Stimulated activated CD4-positive, alpha-beta T cell treated with anti-CD3 and anti-CD28 coated beads, Interleukin-2, amount 100 ng/mL, for 4 hours (primary cell): ENCODE measurements at regions not wholly inside any gene's neighbourhood (a gene's known extent, or its start where the extent isn't known, plus 50 kb on each side); places are given as distances from the start of the nearest gene placed in this dataset.

Experiments used
- DNase-seq: peaks from one replicate; pipeline ENCODE4 v3.0.0-alpha.2; 2020; ENCODE audit warnings: low read depth

GRCh38 chr2:111643759-111644158 lies 240.2 kb downstream of the ANAPC1 start:
- no peak for DNase-seq

GRCh38 chr2:111647359-111647758 lies 236.6 kb downstream of the ANAPC1 start:
- no peak for DNase-seq

- no peak for DNase-seq
Measured at GRCh38 chr2:111652038-111652437, 232.0 kb downstream of the ANAPC1 start.

GRCh38 chr2:111652681-111653080 lies 231.3 kb downstream of the ANAPC1 start:
- DNase-seq: no peak

- DNase-seq: no peak
Measured at GRCh38 chr2:111653103-111653624, 230.8 kb downstream of the ANAPC1 start.

GRCh38 chr2:111653913-111654312 lies 230.1 kb downstream of the ANAPC1 start:
- DNase-seq: no peak

GRCh38 chr2:111654829-111655228 lies 229.2 kb downstream of the ANAPC1 start:
- no peak for DNase-seq

GRCh38 chr2:111656436-111656835 lies 227.6 kb downstream of the ANAPC1 start:
- no peak for DNase-seq

GRCh38 chr2:111656894-111657293 lies 227.1 kb downstream of the ANAPC1 start:
- no peak for DNase-seq

GRCh38 chr2:111657351-111657975 lies 226.5 kb downstream of the ANAPC1 start:
- no peak for DNase-seq

- DNase-seq: no peak
Measured at GRCh38 chr2:111659361-111660333, 224.3 kb downstream of the ANAPC1 start.

GRCh38 chr2:111660811-111661210 lies 223.2 kb downstream of the ANAPC1 start:
- no peak for DNase-seq

GRCh38 chr2:111661286-111661940 lies 222.6 kb downstream of the ANAPC1 start:
- no peak for DNase-seq

GRCh38 chr2:111662039-111662770 lies 221.8 kb downstream of the ANAPC1 start:
- no peak for DNase-seq

GRCh38 chr2:111662771-111663470 lies 221.1 kb downstream of the ANAPC1 start:
- no peak for DNase-seq

- no peak for DNase-seq
Measured at GRCh38 chr2:111663471-111664274, 220.3 kb downstream of the ANAPC1 start.

GRCh38 chr2:111664275-111664850 lies 219.6 kb downstream of the ANAPC1 start:
- no peak for DNase-seq

- no peak for DNase-seq
Measured at GRCh38 chr2:111665011-111665410, 219.0 kb downstream of the ANAPC1 start.

GRCh38 chr2:111665551-111666116 lies 218.4 kb downstream of the ANAPC1 start:
- no peak for DNase-seq

GRCh38 chr2:111666160-111666559 lies 217.8 kb downstream of the ANAPC1 start:
- no peak for DNase-seq
